ENCODE measurements at regions not wholly inside any gene's neighbourhood (a gene's known extent, or its start where the extent isn't known, plus 50 kb on each side); places are given as distances from the start of the nearest gene placed in this dataset.

DNA sequence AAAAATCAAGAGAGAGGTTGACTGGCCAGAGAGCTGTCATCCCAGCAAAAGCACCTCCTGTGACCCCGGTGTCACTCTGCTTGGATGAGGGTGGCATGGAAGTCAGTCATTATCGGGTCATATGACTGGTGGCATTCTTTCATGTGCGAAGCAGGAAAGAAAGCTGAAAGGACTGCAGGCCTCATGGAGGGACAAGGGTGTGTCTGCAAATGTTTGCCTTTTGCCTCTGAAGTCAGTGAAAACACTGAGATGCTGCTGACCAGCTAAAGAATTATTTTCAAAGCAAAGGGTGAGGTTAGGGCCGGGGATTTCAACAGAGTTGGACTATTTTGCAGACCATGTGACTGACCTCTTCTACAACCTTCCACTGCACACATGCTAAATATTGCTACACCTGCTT is 298.3 kb downstream of the CSNK1G3 start:
- no peak for ATAC-seq
- TF ChIP-seq CSDC2 (CRISPR knock-in tag; IDR thresholded peaks at IDR 0.05) (no peak), ZNF8 (CRISPR knock-in tag; IDR thresholded peaks at IDR 0.05) (no peak), OSR1 (CRISPR knock-in tag; IDR thresholded peaks at IDR 0.05) (no peak), TCF4 (CRISPR knock-in tag; IDR thresholded peaks at IDR 0.05; ENCODE audit: borderline replicate concordance) (no peak), ZFP3 (CRISPR knock-in tag; IDR thresholded peaks at IDR 0.05) (no peak), PPARA (CRISPR knock-in tag; IDR thresholded peaks at IDR 0.05; ENCODE audit: borderline replicate concordance) (no peak), TOX (CRISPR knock-in tag; IDR thresholded peaks at IDR 0.05; ENCODE audit: borderline replicate concordance) (no peak)
- TF ChIP-seq, protein P1, sequence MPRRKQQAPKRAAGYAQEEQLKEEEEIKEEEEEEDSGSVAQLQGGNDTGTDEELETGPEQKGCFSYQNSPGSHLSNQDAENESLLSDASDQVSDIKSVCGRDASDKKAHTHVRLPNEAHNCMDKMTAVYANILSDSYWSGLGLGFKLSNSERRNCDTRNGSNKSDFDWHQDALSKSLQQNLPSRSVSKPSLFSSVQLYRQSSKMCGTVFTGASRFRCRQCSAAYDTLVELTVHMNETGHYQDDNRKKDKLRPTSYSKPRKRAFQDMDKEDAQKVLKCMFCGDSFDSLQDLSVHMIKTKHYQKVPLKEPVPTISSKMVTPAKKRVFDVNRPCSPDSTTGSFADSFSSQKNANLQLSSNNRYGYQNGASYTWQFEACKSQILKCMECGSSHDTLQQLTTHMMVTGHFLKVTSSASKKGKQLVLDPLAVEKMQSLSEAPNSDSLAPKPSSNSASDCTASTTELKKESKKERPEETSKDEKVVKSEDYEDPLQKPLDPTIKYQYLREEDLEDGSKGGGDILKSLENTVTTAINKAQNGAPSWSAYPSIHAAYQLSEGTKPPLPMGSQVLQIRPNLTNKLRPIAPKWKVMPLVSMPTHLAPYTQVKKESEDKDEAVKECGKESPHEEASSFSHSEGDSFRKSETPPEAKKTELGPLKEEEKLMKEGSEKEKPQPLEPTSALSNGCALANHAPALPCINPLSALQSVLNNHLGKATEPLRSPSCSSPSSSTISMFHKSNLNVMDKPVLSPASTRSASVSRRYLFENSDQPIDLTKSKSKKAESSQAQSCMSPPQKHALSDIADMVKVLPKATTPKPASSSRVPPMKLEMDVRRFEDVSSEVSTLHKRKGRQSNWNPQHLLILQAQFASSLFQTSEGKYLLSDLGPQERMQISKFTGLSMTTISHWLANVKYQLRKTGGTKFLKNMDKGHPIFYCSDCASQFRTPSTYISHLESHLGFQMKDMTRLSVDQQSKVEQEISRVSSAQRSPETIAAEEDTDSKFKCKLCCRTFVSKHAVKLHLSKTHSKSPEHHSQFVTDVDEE (CRISPR knock-in tag; IDR thresholded peaks at IDR 0.05): no peak
- TF ChIP-seq, protein P2, sequence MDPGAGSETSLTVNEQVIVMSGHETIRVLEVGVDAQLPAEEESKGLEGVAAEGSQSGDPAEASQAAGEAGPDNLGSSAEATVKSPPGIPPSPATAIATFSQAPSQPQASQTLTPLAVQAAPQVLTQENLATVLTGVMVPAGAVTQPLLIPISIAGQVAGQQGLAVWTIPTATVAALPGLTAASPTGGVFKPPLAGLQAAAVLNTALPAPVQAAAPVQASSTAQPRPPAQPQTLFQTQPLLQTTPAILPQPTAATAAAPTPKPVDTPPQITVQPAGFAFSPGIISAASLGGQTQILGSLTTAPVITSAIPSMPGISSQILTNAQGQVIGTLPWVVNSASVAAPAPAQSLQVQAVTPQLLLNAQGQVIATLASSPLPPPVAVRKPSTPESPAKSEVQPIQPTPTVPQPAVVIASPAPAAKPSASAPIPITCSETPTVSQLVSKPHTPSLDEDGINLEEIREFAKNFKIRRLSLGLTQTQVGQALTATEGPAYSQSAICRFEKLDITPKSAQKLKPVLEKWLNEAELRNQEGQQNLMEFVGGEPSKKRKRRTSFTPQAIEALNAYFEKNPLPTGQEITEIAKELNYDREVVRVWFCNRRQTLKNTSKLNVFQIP (CRISPR knock-in tag; IDR thresholded peaks at IDR 0.05; ENCODE audit: borderline replicate concordance, low read depth): no peak

DNA sequence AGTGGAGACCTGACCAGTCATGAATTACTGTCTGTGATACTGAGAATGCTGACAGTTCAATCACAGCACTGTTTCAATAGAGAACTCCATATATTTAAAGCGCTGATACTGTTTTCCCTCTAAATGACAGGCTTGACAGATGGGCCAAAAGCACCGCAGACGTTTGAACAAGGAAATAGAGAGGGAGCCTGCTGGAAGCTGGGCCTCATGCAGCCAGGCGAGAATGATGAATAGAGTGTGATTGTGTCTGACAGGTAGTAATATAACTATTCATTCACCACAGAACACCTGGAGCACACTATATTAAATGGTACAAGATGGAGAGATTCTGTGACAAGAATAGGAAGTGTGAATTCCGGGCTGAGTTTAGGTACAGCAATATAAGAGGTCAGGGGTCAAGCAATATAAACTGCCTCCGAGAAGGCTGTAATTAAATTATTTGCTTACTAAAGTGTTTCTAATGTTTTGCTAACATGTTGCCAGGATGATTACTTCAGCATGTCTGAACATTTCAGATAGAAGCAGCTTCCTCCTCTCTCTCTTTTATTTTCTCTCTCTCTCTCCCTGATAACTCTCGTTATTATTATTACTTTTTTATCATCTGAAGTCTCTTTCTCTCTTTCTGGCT is 297.7 kb downstream of the CSNK1G3 start:
- TF ChIP-seq, protein P3, sequence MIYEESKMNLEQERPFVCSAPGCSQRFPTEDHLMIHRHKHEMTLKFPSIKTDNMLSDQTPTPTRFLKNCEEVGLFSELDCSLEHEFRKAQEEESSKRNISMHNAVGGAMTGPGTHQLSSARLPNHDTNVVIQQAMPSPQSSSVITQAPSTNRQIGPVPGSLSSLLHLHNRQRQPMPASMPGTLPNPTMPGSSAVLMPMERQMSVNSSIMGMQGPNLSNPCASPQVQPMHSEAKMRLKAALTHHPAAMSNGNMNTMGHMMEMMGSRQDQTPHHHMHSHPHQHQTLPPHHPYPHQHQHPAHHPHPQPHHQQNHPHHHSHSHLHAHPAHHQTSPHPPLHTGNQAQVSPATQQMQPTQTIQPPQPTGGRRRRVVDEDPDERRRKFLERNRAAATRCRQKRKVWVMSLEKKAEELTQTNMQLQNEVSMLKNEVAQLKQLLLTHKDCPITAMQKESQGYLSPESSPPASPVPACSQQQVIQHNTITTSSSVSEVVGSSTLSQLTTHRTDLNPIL (CRISPR knock-in tag; IDR thresholded peaks at IDR 0.05; ENCODE audit: low read depth): no peak
- TF ChIP-seq GLIS3 (CRISPR knock-in tag; IDR thresholded peaks at IDR 0.05) (no peak), ARNTL (CRISPR knock-in tag; IDR thresholded peaks at IDR 0.05; ENCODE audit: borderline replicate concordance, low read depth) (no peak), ZNF70 (CRISPR knock-in tag; IDR thresholded peaks at IDR 0.05) (no peak), RARB (CRISPR knock-in tag; IDR thresholded peaks at IDR 0.05) (no peak), TOX (CRISPR knock-in tag; IDR thresholded peaks at IDR 0.05; ENCODE audit: borderline replicate concordance) (no peak), ZFP30 (CRISPR knock-in tag; IDR thresholded peaks at IDR 0.05) (no peak), CSDC2 (CRISPR knock-in tag; IDR thresholded peaks at IDR 0.05) (no peak)
- no peak for ATAC-seq

DNA sequence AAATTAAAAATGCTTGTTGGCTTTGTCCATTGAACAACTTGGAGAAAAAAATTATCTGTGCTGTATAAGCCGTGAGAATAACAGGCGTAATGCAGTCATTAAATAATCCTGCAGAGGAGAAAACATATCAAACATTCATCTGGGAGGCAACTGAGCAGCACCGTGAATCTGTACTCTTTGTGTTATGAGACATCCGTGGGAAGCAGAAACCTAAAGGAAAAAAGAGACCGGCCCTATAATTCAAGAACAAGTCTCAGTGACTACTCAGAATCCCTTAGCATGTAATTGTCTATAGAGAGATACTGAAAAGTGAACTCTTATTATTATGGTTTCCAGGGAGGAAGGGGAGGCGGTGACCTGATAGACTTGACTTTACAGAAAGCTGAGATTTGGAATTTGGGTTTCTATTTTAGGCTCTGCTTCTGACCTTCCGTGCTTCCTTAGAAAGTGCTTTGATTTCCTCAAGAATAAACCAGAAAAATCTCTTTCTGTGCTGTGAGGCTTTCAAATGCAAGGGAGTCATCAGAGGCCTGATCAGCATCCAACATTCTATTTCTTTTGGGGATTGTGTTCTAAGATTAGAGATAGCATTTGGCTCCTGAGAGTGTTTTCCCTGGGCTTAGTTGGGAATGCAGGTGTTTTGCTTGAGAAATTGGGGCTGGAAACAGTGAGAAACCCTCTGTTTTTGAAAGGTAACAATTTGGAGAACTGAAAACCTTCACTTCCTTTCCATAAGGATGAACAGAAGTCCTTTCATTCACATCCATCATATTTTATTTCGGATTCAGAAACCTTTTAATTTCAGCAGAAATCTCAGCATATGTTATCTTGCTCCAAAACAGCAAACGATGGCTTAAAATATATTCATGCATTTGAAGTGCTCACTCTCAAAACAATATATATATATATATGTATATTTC is 296.7 kb downstream of the CSNK1G3 start:
- TF ChIP-seq, protein P4, sequence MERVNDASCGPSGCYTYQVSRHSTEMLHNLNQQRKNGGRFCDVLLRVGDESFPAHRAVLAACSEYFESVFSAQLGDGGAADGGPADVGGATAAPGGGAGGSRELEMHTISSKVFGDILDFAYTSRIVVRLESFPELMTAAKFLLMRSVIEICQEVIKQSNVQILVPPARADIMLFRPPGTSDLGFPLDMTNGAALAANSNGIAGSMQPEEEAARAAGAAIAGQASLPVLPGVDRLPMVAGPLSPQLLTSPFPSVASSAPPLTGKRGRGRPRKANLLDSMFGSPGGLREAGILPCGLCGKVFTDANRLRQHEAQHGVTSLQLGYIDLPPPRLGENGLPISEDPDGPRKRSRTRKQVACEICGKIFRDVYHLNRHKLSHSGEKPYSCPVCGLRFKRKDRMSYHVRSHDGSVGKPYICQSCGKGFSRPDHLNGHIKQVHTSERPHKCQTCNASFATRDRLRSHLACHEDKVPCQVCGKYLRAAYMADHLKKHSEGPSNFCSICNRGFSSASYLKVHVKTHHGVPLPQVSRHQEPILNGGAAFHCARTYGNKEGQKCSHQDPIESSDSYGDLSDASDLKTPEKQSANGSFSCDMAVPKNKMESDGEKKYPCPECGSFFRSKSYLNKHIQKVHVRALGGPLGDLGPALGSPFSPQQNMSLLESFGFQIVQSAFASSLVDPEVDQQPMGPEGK (CRISPR knock-in tag; IDR thresholded peaks at IDR 0.05; ENCODE audit: borderline replicate concordance): no peak
- no peak for TF ChIP-seq ZNF70 (CRISPR knock-in tag; IDR thresholded peaks at IDR 0.05)
- TF ChIP-seq ESRRG (CRISPR knock-in tag; IDR thresholded peaks at IDR 0.05): no peak
- TF ChIP-seq, protein P2 (CRISPR knock-in tag; IDR thresholded peaks at IDR 0.05; ENCODE audit: borderline replicate concordance, low read depth): no peak
- TF ChIP-seq, protein P3 (CRISPR knock-in tag; IDR thresholded peaks at IDR 0.05; ENCODE audit: low read depth): no peak
- TF ChIP-seq PPARA (CRISPR knock-in tag; IDR thresholded peaks at IDR 0.05; ENCODE audit: borderline replicate concordance): no peak
- no peak for TF ChIP-seq ZNF8 (CRISPR knock-in tag; IDR thresholded peaks at IDR 0.05)
- TF ChIP-seq RARB (CRISPR knock-in tag; IDR thresholded peaks at IDR 0.05): no peak
- TF ChIP-seq BACH2 (CRISPR knock-in tag; IDR thresholded peaks at IDR 0.05; ENCODE audit: borderline replicate concordance): no peak
- TF ChIP-seq ARNTL (CRISPR knock-in tag; IDR thresholded peaks at IDR 0.05; ENCODE audit: borderline replicate concordance, low read depth): no peak
- TF ChIP-seq ZFP30 (CRISPR knock-in tag; IDR thresholded peaks at IDR 0.05): no peak
- no peak for TF ChIP-seq TOX (CRISPR knock-in tag; IDR thresholded peaks at IDR 0.05; ENCODE audit: borderline replicate concordance)
- no peak for TF ChIP-seq CSDC2 (CRISPR knock-in tag; IDR thresholded peaks at IDR 0.05)
- TF ChIP-seq ZFP3 (CRISPR knock-in tag; IDR thresholded peaks at IDR 0.05): no peak
- TF ChIP-seq GLIS3 (CRISPR knock-in tag; IDR thresholded peaks at IDR 0.05): no peak
- TF ChIP-seq SNAI2 (CRISPR knock-in tag; IDR thresholded peaks at IDR 0.05): no peak
- TF ChIP-seq OSR1 (CRISPR knock-in tag; IDR thresholded peaks at IDR 0.05): no peak
- TF ChIP-seq TCF4 (CRISPR knock-in tag; IDR thresholded peaks at IDR 0.05; ENCODE audit: borderline replicate concordance): no peak
- ATAC-seq: no peak
